Stimulated activated CD4-positive, alpha-beta T cell treated with anti-CD3 and anti-CD28 coated beads, Interleukin-1b, Interleukin-23, amount 100 ng/mL, for 1 hour (primary cell): ENCODE measurements at regions not wholly inside any gene's neighbourhood (a gene's known extent, or its start where the extent isn't known, plus 50 kb on each side); places are given as distances from the start of the nearest gene placed in this dataset.
A peak's percentile ranks its signal among the peaks of the same experiment; 100 is the strongest.
"Not testable (repeated sequence)": the region's sequence is repeated elsewhere in the genome, so short reads cannot be mapped to it uniquely, and the experiment has no call there.

Source experiments
- DNase-seq, 2 donors: peaks; one replicate each; pipeline ENCODE4 v3.0.0-alpha.2; 2020; ENCODE audit warnings: low read depth in 2 of 2

GRCh38 chr4:152064282-152064681 lies 303.5 kb upstream of the GATB start:
- no peak for DNase-seq

GRCh38 chr4:152063621-152064240 lies 302.9 kb upstream of the GATB start:
- no peak for DNase-seq

- no peak for DNase-seq
Measured at GRCh38 chr4:152062936-152063620, 302.3 kb upstream of the GATB start.

- DNase-seq: no peak
Measured at GRCh38 chr4:152054731-152055130, 293.9 kb upstream of the GATB start.

- no peak for DNase-seq
Measured at GRCh38 chr4:152052451-152053057, 291.7 kb upstream of the GATB start.

GRCh38 chr4:152051332-152051731 lies 290.5 kb upstream of the GATB start:
- DNase-seq: not testable (repeated sequence)

- no peak for DNase-seq
Measured at GRCh38 chr4:152050106-152050505, 289.3 kb upstream of the GATB start.

- no peak for DNase-seq
Measured at GRCh38 chr4:152047451-152047850, 286.6 kb upstream of the GATB start.

GRCh38 chr4:152045807-152046571 lies 285.2 kb upstream of the GATB start:
- DNase-seq: peak in 1 of 2 donors; percentile 5

GRCh38 chr4:152045449-152045806 lies 284.6 kb upstream of the GATB start:
- no peak for DNase-seq

GRCh38 chr4:152044331-152045036 lies 283.7 kb upstream of the GATB start:
- DNase-seq: no peak

- no peak for DNase-seq
Measured at GRCh38 chr4:152041295-152041694, 280.5 kb upstream of the GATB start.

GRCh38 chr4:152039691-152040090 lies 278.9 kb upstream of the GATB start:
- DNase-seq: no peak

- no peak for DNase-seq
Measured at GRCh38 chr4:152039023-152039481, 278.2 kb upstream of the GATB start.

GRCh38 chr4:152038238-152038637 lies 277.4 kb upstream of the GATB start:
- no peak for DNase-seq

GRCh38 chr4:152037435-152037834 lies 276.6 kb upstream of the GATB start:
- no peak for DNase-seq

- no peak for DNase-seq
Measured at GRCh38 chr4:152033621-152034020, 272.8 kb upstream of the GATB start.

- no peak for DNase-seq
Measured at GRCh38 chr4:152032722-152033131, 271.9 kb upstream of the GATB start.

GRCh38 chr4:152029631-152030030 lies 268.8 kb upstream of the GATB start:
- DNase-seq: no peak

- no peak for DNase-seq
Measured at GRCh38 chr4:152028131-152028530, 267.3 kb upstream of the GATB start.

GRCh38 chr4:152024881-152025280 lies 264.1 kb upstream of the GATB start:
- DNase-seq: no peak

- no peak for DNase-seq
Measured at GRCh38 chr4:152023674-152024073, 262.9 kb upstream of the GATB start.
